DND-41 (cell line): ENCODE measurements at regions not wholly inside any gene's neighbourhood (a gene's known extent, or its start where the extent isn't known, plus 50 kb on each side); places are given as distances from the start of the nearest gene placed in this dataset.

Experiments used
- ATAC-seq: fragments of 200-7000 bp; cut with Tn5 transposase; 3 replicates; pipeline ENCODE4 v1.9.1; 2021; ENCODE audit warnings: low read depth; ENCODE audit not compliant: insufficient read depth
- DNase-seq: peaks from one replicate; pipeline ENCODE4 v3.0.0-alpha.2; 2020
- H2AFZ ChIP-seq: 2 replicates; pipeline ENCODE4 v1.6.0; 2012; ENCODE audit warnings: low read depth, low read length
- H3K27ac ChIP-seq: 2 replicates; pipeline ENCODE4 v1.5.1; 2012; ENCODE audit warnings: low read length, inconsistent platforms
- H3K27me3 ChIP-seq: fragments of 200-600 bp; sonication (generic); 2 replicates; pipeline ENCODE4 v1.6.0; 2012; ENCODE audit warnings: low read length, mild to moderate bottlenecking, inconsistent platforms; ENCODE audit not compliant: insufficient read depth, poor library complexity
- H3K36me3 ChIP-seq: 2 replicates; pipeline ENCODE4 v1.5.1; 2012; ENCODE audit warnings: low read length, inconsistent platforms; ENCODE audit not compliant: insufficient read depth
- H3K4me1 ChIP-seq: 2 replicates; pipeline ENCODE4 v1.5.1; 2012; ENCODE audit warnings: mild to moderate bottlenecking, low read length; ENCODE audit not compliant: insufficient read depth
- H3K4me2 ChIP-seq: 2 replicates; pipeline ENCODE4 v1.6.0; 2012; ENCODE audit warnings: mild to moderate bottlenecking, moderate library complexity, low read length, inconsistent platforms; ENCODE audit not compliant: insufficient read depth
- H3K4me3 ChIP-seq, 2 experiments: fragments of 200-600 bp in 1 of 2; shearing (Covaris generic) in 1 of 2; 2 replicates each; pipeline ENCODE4 v1.5.1; 2012 to 2016; ENCODE audit warnings: inconsistent platforms in 2 of 2, low read length in 2 of 2, mild to moderate bottlenecking in 2 of 2, low read depth in 1 of 2, moderate library complexity in 1 of 2
- H3K79me2 ChIP-seq: 2 replicates; pipeline ENCODE4 v1.6.0; 2012; ENCODE audit warnings: low read length, inconsistent platforms; ENCODE audit not compliant: insufficient read depth
- H3K9ac ChIP-seq: 2 replicates; pipeline ENCODE4 v1.6.0; 2012; ENCODE audit warnings: low read depth, mild to moderate bottlenecking, inconsistent platforms, low read length, moderate library complexity
- H3K9me3 ChIP-seq: 2 replicates; pipeline ENCODE4 v1.5.1; 2012; ENCODE audit warnings: low read length, moderate library complexity, mild to moderate bottlenecking, inconsistent platforms; ENCODE audit not compliant: insufficient read depth, severe bottlenecking
- H4K20me1 ChIP-seq: 2 replicates; pipeline ENCODE4 v1.6.0; 2012; ENCODE audit warnings: low read length; ENCODE audit not compliant: insufficient read depth
- CTCF ChIP-seq: IDR thresholded peaks from 2 replicates; pipeline ENCODE4 v1.5.1; 2012; ENCODE audit warnings: borderline replicate concordance, low read length, moderate library complexity, mild to moderate bottlenecking; ENCODE audit not compliant: poor library complexity, severe bottlenecking; ENCODE audit errors: extremely low read depth
- EZH2 ChIP-seq: IDR thresholded peaks from 3 replicates; pipeline ENCODE4 v1.6.1; 2012; ENCODE audit warnings: borderline replicate concordance, low read depth, mild to moderate bottlenecking, moderate library complexity, low read length, inconsistent platforms; ENCODE audit not compliant: severe bottlenecking

- H3K9me3 ChIP-seq = no peaks in the 10 kb centered on the region
- H3K4me1 ChIP-seq = no peaks in the 10 kb centered on the region
- H3K9ac ChIP-seq = no peak overlapping the region
- H3K4me2 ChIP-seq = no peak overlapping the region
- no peak overlapping the region for H3K4me3 ChIP-seq
- ATAC-seq (no peak), DNase-seq (no peak)
- H3K27me3 ChIP-seq = no peaks in the 10 kb centered on the region
- H4K20me1 ChIP-seq = no peaks in the 10 kb centered on the region
- no peaks in the 10 kb centered on the region for H3K36me3 ChIP-seq
- TF ChIP-seq EZH2 = no peak
- no peak for TF ChIP-seq CTCF
- no peak overlapping the region for H2AFZ ChIP-seq
- H3K79me2 ChIP-seq = no peaks in the 10 kb centered on the region
- H3K27ac ChIP-seq = no peak overlapping the region
Measured at GRCh38 chr3:189058071-189058470, 113.7 kb upstream of the TPRG1 start.

DNA sequence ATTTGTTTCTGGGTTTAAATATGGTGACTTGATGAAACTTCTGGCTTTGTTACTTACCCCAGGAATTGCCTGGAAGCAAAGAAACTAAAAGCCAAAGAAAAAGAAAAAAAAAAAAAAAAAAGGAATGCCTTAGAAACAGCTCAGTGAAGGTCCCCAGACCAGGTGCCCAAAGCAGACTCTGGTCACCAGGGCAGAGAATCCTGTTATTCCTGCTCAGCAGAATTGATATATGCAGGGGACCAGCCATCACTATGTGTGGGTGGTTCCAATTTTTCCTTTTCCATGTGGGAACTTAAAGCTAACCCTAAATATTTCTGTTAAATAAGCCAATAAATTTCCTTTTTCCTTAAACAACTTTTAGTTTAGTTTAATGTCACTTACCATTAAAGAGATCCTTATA is 100.8 kb upstream of the TPRG1 start:
- H2AFZ ChIP-seq = no peak overlapping the region
- no peak overlapping the region for H3K4me3 ChIP-seq
- H3K36me3 ChIP-seq = no peaks in the 10 kb centered on the region
- TF ChIP-seq CTCF (no peak), EZH2 (no peak)
- DNase-seq (no peak), ATAC-seq (no peak)
- no peak overlapping the region for H3K9ac ChIP-seq
- H4K20me1 ChIP-seq = no peaks in the 10 kb centered on the region
- no peaks in the 10 kb centered on the region for H3K27me3 ChIP-seq
- no peaks in the 10 kb centered on the region for H3K9me3 ChIP-seq
- H3K4me1 ChIP-seq = no peaks in the 10 kb centered on the region
- no peak overlapping the region for H3K4me2 ChIP-seq
- H3K27ac ChIP-seq = no peak overlapping the region
- no peaks in the 10 kb centered on the region for H3K79me2 ChIP-seq

DNA sequence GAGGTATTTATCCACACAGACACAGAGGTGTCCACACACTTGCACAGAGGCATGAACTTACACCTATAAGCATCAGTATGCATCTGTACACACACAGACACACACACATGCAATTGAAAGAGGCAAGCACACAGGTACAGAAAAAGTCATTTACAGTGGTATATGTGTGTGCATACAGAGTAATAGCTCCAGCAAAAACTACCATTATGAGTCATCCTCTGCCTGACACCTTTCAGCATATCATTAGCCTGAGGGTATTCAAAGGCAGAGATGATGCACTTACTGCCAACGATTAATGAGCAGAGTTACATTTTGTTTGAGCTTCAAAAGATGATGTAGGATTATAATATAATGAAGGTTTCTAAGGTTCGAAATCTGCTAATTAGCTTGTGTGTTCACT is 100.3 kb upstream of the TPRG1 start:
- Histone ChIP-seq H3K9me3 (no peaks in the 10 kb centered on the region), H4K20me1 (no peaks in the 10 kb centered on the region), H3K36me3 (no peaks in the 10 kb centered on the region), H3K4me2 (no peak overlapping the region), H2AFZ (no peak overlapping the region), H3K4me3 (no peak overlapping the region), H3K4me1 (no peaks in the 10 kb centered on the region), H3K79me2 (no peaks in the 10 kb centered on the region), H3K9ac (no peak overlapping the region), H3K27me3 (no peaks in the 10 kb centered on the region), H3K27ac (no peak overlapping the region)
- TF ChIP-seq CTCF (no peak), EZH2 (no peak)
- ATAC-seq (0 out of 3 replicates have a peak, but pooled peaks have one; percentile 33), DNase-seq (no peak)

DNA sequence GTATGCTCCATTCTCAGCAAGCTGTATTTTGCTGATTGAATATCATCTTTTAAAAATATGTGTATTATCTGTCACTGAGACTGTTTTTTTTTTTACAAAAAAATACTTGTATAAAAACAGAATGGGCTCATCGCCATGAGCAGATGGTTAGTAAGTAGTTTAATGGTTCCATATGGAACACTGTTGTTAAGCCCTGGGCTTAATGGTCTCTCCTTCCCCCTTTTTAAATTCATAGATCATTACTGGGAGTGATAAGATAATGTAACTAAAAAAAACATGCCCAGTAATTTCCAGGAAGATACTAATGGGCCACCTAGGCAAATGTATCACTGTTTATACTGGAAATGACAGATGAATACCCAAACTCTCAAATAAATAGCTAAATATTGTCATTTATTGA is 95.3 kb upstream of the TPRG1 start:
- TF ChIP-seq CTCF (no peak), EZH2 (no peak)
- no peak overlapping the region for H2AFZ ChIP-seq

More for the DNA sequence above, 95.3 kb upstream of the TPRG1 start:
- Histone ChIP-seq H3K4me3 (no peak overlapping the region), H3K79me2 (no peaks in the 10 kb centered on the region), H3K27ac (no peak overlapping the region), H3K9ac (no peak overlapping the region), H3K27me3 (no peaks in the 10 kb centered on the region), H3K4me2 (no peak overlapping the region), H3K36me3 (no peaks in the 10 kb centered on the region), H4K20me1 (no peaks in the 10 kb centered on the region), H3K9me3 (no peaks in the 10 kb centered on the region), H3K4me1 (peaks cover 3% of the 10 kb centered on the region; the same call in 1 of the 2 replicates)
- DNase-seq (no peak), ATAC-seq (no peak)
